Ureter (tissue), 1 donor: ENCODE measurements at regions not wholly inside any gene's neighbourhood (a gene's known extent, or its start where the extent isn't known, plus 50 kb on each side); places are given as distances from the start of the nearest gene placed in this dataset.
A peak's percentile ranks its signal among the peaks of the same experiment; 100 is the strongest.
"Not testable (repeated sequence)": the region's sequence is repeated elsewhere in the genome, so short reads cannot be mapped to it uniquely, and the experiment has no call there.

Experiments
- DNase-seq: peaks from one replicate; pipeline ENCODE4 v3.0.0-alpha.2; 2020; ENCODE audit warnings: low spot score
- donor health status: DM: yes; HTN: yes; CAD: no.

- DNase-seq, result peak; percentile 24
Observed at GRCh38 chr2:238502088-238502810, 75.5 kb downstream of the ASB1 start.

- peak; percentile 33 for DNase-seq
Observed at GRCh38 chr2:238502956-238503791, 76.4 kb downstream of the ASB1 start.

- DNase-seq, result no peak
Observed at GRCh38 chr2:238504181-238504931, 77.6 kb downstream of the ASB1 start.

GRCh38 chr2:238505119-238505891 lies 78.6 kb downstream of the ASB1 start:
- no peak for DNase-seq

GRCh38 chr2:238505892-238506280 lies 79.2 kb downstream of the ASB1 start:
- no peak for DNase-seq

GRCh38 chr2:238506371-238507068 lies 79.8 kb downstream of the ASB1 start:
- no peak for DNase-seq

- DNase-seq, result no peak
Observed at GRCh38 chr2:238507836-238508235, 81.1 kb downstream of the ASB1 start.

GRCh38 chr2:238509151-238509835 lies 82.6 kb downstream of the ASB1 start:
- DNase-seq, result no peak

GRCh38 chr2:238509903-238510302 lies 83.2 kb downstream of the ASB1 start:
- no peak for DNase-seq

GRCh38 chr2:238510911-238511613 lies 84.3 kb downstream of the ASB1 start:
- no peak for DNase-seq

- no peak for DNase-seq
Observed at GRCh38 chr2:238511614-238511950, 84.9 kb downstream of the ASB1 start.

- DNase-seq, result no peak
Observed at GRCh38 chr2:238512247-238512867, 85.6 kb downstream of the ASB1 start.

GRCh38 chr2:238513346-238513745 lies 86.6 kb downstream of the ASB1 start:
- DNase-seq, result no peak

GRCh38 chr2:238514024-238514423 lies 87.3 kb downstream of the ASB1 start:
- not testable (repeated sequence) for DNase-seq

GRCh38 chr2:238515377-238515776 lies 88.7 kb downstream of the ASB1 start:
- DNase-seq, result no peak

- no peak for DNase-seq
Observed at GRCh38 chr2:238517209-238517608, 90.5 kb downstream of the ASB1 start.

- no peak for DNase-seq
Observed at GRCh38 chr2:238518172-238518820, 91.6 kb downstream of the ASB1 start.

- no peak for DNase-seq
Observed at GRCh38 chr2:238518821-238519186, 92.1 kb downstream of the ASB1 start.

GRCh38 chr2:238520359-238520886 lies 93.7 kb downstream of the ASB1 start:
- DNase-seq, result no peak
